GM12892 (cell line): ENCODE measurements at regions not wholly inside any gene's neighbourhood (a gene's known extent, or its start where the extent isn't known, plus 50 kb on each side); places are given as distances from the start of the nearest gene placed in this dataset.

ENCODE experiments used
- POLR2A ChIP-seq: IDR thresholded peaks from 2 replicates; pipeline ENCODE4 v1.6.1; 2011; ENCODE audit warnings: low read depth, low read length, control low read depth
- POLR2AphosphoS5 ChIP-seq: IDR thresholded peaks from 2 replicates; pipeline ENCODE4 v1.6.1; 2011; ENCODE audit warnings: low read depth, low read length, control low read depth

DNA sequence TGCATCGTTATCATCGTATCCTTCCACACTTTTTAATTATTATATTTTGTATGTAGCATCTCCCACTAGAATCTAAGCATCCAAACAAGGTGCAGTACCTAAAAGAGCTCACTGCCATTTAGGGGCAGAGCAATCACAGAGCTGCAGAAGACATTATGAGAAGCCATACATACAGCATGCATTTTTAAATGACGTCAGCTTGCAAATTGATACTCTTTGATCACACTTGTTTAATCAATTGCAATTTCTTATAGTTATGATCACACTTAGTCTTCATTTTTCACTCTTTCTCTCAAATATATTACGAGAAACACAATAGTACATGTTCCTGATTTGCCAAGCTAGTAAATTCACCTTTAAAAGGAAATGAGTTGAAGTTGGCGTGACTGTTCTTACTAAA, 753.3 kb upstream of the LRRN3 start:
- TF ChIP-seq POLR2A (no peak), POLR2AphosphoS5 (no peak)
